ENCODE measurements at regions not wholly inside any gene's neighbourhood (a gene's known extent, or its start where the extent isn't known, plus 50 kb on each side); places are given as distances from the start of the nearest gene placed in this dataset.
A peak's percentile ranks its signal among the peaks of the same experiment; 100 is the strongest.

GRCh38 chr4:128381748-128382559 lies 94.3 kb upstream of the PGRMC2 start:
- no peak for DNase-seq

GRCh38 chr4:128380306-128380705 lies 92.7 kb upstream of the PGRMC2 start:
- DNase-seq = no peak

- peak in 1 of 2 experiments; percentile 2 for DNase-seq
Measured at GRCh38 chr4:128379860-128380259, 92.2 kb upstream of the PGRMC2 start.

DNA sequence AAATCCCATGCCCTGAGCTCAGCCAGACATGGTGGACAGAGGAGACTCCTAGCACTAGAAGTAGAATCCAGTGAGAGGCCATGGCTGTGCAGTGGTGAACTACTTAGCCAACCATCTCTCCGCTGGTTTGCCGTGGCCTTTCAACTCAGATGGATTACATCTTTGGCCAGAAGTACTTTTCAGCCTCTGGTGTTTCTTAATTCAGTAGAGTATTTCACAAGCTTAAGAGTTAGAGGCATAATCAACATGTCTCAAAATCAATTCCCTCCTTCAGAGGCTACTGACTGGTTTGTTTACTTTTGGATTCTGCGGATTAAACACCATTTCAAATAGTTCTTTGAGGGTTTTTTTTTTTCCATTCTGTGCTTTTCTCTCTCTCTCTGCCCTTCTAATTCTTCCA lies 91.1 kb upstream of the PGRMC2 start:
- no peak for DNase-seq

DNA sequence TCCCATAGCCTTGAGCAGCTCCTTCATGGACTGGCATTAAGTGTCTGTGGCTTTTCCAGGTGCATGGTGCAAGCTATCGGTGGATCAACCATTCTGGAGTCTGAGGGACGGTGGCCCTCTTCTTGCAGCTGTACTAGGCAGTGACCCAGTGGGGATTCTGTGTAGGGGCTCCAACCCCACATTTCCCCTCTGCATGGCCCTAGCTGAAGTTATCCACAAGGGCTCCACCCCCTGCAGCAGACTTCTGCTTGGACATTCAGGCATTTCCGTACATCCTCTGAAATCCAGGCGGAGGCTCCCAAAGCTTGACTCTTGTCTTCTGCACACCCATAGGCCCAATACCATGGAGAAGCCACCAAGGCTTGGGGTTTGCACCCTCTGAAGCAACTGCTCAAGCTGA lies 89.3 kb upstream of the PGRMC2 start:
- DNase-seq = no peak

DNA sequence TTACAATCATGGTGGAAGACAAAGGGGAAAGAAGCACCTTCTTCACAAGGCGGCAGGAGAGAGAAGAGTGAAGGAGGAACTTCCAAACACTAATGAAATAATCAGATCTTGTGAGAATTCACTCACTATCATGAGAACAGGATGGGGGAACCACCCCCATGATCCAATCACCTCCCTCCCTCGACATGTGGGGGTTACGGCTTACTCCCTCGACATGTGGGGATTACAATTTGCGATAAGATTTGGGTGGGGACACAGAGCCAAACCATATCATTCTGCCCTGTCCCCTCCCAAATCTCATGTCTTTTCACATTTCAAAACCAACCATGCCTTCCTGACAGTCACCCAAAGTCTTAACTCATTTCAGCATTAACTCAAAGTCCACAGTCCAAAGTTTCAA lies 88.7 kb upstream of the PGRMC2 start:
- no peak for DNase-seq

GRCh38 chr4:128373628-128374027 lies 86.0 kb upstream of the PGRMC2 start:
- no peak for DNase-seq

DNA sequence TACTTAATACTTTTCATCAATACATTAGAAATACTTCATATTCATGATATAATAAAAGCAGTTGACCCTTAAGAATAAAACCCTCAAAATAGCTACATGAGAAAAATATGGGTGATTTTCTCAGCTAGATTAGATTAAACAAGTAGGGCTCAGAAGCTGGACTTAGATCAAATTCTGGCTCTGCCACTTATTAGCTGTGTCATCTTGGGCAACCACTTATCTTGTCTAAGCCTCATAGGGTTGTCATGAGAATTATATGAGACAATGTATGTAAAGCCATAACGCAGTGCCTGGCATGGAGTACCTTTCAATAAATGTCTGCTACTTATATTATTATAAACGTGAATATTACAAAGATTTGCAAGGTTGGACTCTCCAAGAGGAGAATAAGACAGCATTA lies 84.3 kb upstream of the PGRMC2 start:
- no peak for DNase-seq

DNA sequence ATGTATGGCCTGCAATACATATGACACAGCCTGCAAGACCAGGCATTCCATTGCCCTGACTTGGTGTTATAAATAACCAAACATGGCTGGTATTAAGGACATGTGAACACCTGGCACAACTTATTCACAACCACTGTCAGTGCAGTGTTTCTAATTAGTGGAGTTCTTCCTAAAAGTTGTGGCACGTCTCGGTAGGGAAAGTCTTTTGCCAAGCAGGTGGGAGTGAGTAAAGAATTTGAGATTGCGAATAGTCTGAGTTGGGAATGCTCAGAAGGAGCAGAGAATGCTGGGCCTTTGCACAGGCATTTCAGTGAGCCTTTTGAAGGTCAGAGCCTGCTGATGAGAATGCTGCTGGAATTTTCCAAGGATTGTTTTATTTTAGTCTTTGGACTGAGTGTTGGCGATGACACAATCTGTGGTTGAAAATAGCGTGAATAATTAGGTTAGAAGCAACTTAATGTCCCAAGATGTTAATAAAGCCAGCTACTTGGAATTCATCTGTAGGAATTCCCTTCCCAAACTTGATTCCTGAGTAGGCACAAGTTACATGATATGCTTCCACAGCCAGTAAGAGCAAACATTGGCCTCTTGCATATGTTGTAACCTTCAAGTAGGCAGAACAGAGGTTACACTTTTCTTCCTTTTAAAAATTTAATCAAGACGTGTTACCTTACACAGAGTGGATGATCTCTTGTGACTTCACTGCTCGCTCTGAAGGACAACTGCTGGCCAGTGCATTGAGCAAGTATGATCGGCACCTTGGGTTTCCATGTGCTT lies 83.6 kb upstream of the PGRMC2 start:
- DNase-seq = no peak

- no peak for DNase-seq
Measured at GRCh38 chr4:128366212-128366611, 78.6 kb upstream of the PGRMC2 start.

- DNase-seq = no peak
Measured at GRCh38 chr4:128364565-128364964, 77.0 kb upstream of the PGRMC2 start.

DNA sequence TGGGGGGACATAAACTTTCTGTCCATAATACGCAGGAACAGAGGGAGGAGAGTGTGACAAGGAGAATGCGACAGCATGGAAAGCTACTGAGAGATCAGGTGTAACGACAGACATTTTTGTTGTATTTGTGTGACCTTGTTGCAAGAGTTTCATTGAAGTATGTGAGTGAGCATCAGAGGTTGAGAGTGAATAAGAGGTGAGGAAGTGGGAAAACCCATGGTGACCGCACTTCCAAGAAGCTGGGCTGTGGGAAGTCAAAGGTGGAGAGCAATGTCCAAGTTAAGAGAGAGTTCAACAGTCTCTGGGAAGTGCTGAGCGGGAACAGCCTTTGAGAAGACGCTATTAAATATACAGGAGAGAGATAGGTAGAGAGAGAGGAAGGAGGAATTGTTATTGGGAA lies 76.4 kb upstream of the PGRMC2 start:
- DNase-seq = no peak

DNA sequence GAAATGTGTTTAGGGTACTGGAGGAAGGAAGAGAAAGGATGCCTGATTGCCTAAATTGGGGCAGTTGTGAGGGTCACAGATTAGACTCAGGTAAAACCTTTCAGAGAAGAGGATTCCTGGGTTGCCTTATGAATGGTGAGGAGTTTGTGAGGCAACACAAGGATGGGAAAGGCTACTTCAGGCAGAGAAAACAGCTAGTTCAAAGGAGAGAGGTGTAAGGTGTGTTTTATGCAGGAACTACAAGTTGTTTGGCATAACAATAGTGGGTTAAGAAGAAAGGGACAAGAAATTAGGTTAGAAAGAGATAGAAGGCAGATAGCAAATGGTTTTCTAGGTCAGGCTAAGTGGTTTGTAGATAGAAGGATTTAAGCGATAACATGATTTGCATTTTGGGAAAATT lies 75.1 kb upstream of the PGRMC2 start:
- no peak for DNase-seq

DNA sequence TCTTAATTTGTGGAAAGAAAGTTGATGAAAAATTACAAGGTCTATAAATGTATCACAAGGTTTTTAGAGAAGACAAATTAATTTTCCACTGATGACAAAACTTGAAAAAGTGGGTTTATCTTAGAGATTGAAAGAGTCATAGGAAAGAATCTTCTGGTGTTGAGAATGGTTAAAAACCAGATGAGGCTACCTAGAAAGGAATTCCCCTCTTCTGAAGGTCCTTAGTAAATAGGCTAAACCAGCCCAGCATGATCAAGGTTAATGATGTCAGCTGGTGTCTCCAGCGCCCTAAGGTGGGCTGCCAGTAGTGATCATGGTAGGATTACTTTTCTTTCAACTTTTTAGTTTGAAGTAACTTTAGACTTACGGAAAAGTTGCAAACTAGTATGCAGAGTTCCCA lies 71.8 kb upstream of the PGRMC2 start:
- no peak for DNase-seq

DNA sequence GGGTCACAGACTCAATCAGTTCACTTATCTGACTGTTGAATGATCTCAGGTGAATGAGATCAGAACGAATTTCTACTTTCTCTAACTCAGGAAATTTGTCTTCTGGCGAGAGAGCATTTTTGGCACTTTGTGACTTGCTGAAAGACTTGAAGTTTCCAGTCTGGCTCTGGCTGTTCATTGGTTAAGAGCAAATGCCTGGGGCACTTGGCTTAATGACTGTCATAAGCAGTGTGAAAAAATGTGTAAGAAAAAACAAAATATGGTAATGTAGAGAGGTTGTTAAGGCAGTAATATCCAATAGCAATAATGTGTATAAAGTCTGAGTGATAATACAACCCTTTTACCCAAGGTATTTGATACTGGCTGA lies 71.3 kb upstream of the PGRMC2 start:
- no peak for DNase-seq

DNA sequence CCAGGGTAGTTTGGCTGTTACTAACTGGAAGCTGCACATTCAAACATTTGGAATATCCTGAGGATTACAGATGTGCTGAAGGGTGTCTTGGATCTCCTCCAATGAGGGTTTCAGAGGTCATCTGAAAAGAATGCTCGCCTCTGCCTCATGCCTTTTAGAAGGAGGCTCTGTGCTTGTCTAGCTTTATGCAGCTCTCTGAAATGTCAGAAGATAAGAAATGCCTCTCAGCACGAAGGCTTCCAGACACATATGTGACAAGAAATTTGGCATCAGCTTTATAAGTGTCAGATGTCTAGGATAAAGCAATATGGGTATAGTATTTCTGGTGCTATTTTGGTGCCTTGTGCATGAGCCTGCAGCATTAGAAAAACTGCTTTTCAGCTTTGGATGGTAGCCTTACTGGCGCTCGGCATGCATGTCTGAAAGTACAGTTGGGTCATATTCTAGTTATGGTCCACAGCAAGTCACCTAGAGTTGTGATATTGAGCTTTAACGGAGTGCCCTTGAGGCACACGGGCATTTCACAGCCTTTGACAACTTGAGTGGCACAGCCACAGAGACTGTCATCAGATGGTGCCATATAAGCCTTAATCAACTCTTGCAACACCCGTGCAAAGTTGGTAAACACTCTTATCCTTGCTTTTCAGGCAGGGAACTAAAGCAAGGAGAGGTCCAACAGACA lies 70.8 kb upstream of the PGRMC2 start:
- DNase-seq = no peak

DNA sequence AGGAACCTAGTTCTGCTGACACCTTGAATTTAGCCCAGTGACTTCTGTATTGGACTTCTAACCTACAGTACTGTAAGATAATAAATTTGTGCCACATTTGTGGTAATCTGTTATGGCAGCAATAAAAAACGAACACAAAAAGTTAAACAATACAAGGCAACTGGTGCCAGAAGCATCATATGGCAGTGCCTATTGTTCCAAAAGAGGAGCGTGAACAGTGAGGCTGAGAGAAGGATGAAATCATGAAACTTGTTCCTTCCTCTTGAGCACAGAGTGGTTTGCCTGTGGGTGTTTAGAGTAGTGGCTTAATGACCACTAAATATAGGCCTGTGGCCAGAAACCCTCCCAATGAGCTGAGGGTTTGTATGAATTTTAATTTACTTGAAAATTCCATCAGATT lies 69.7 kb upstream of the PGRMC2 start:
- no peak for DNase-seq

DNA sequence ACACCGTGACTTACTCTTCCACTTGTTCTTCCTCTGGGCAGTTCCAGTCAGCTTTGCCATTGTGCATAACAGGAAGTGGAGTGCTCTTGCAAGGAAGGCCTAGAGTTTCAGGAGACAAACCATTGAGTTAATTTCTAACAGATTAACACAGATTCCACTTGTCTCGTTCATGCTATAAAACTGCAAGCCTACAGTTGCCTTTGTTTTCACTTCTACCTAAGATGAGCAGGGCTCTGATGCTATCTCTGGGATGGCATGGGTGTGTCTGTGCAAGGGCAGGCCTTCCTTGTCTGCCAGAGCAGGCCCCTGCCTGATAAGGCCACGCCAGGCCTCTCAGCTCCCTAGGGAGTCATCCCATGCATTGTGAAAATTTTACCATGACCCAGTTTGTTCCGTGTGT lies 67.7 kb upstream of the PGRMC2 start:
- no peak for DNase-seq

GRCh38 chr4:128354205-128354821 lies 66.7 kb upstream of the PGRMC2 start:
- no peak for DNase-seq

GRCh38 chr4:128353791-128354190 lies 66.2 kb upstream of the PGRMC2 start:
- DNase-seq = no peak

DNA sequence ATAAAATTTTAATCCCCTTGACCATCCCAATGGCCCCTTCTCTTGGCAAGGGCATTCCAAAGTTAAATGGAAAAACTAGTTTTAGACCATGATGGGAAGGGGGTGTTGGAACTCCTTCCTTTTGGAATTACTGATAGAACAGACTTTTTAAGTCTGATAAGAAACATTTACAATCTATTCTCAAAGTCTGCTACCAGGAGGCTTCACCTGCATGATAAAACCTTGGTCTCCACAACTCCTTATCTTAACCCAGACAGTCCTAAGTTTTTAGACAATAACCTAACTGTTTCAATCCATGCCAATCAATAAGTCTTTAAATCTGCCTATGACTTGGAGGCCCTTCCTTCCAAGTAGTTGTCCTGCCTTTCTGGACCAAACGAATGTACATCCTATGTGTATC lies 63.9 kb upstream of the PGRMC2 start:
- DNase-seq = no peak

DNA sequence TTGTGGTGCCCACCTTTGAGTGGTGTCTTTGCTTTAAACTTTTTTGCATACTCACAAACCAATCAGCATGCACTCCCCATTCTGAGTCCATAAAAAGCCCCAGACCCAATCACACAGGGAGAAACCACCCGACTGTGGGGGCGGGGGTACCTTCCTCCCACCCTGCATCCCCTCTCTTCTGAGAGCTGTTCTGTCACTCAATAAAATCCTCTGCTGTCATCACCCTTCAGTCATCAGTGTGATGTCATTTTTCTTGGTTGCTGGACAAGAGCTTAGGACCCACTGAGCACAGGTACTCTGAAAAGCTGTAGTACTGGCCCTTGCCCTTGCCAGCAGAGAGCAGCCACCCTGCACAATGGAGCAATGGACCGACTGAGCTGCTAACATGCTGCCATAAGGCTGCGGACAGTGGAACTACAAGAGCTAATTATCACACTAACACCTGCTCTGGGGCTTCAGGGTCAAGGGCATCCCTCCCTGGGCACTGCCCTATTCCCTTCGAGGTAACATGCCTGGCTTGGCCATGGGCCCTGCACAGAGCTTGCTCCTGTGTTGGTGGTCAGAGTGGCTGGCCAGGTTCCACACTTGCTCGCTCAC lies 62.9 kb upstream of the PGRMC2 start:
- DNase-seq = no peak

- no peak for DNase-seq
Measured at GRCh38 chr4:128349921-128350320, 62.3 kb upstream of the PGRMC2 start.
